H1 (cell line): ENCODE measurements at regions not wholly inside any gene's neighbourhood (a gene's known extent, or its start where the extent isn't known, plus 50 kb on each side); places are given as distances from the start of the nearest gene placed in this dataset.

Source experiments
- ATF2 ChIP-seq: IDR thresholded peaks from 2 replicates; pipeline ENCODE4 v1.6.1; 2012; ENCODE audit warnings: low read length, inconsistent platforms
- CHD2 ChIP-seq: IDR thresholded peaks from 2 replicates; pipeline ENCODE4 v1.6.1; 2012; ENCODE audit warnings: low read length, improper control_type of control experiment
- KDM1A ChIP-seq: fragments of 200-600, 300-600 bp; sonication (generic); IDR thresholded peaks from 2 replicates; pipeline ENCODE4 v1.7.1; 2016; ENCODE audit warnings: mild to moderate bottlenecking, low read length, borderline replicate concordance
- RAD21 ChIP-seq, 2 experiments: IDR thresholded peaks in 1 of 2; conservative IDR thresholded peaks in 1 of 2; 2 replicates each; pipeline ENCODE4 v1.6.1; 2011; ENCODE audit warnings: low read depth in 2 of 2, low read length in 2 of 2, improper control_type of control experiment in 1 of 2, inconsistent platforms in 1 of 2, mild to moderate bottlenecking in 1 of 2, moderate library complexity in 1 of 2
- RXRA ChIP-seq: IDR thresholded peaks from 2 replicates; pipeline ENCODE4 v1.6.1; 2011; ENCODE audit warnings: low read depth, mild to moderate bottlenecking, low read length, moderate library complexity; ENCODE audit not compliant: insufficient read depth
- SIN3A ChIP-seq, 2 experiments: IDR thresholded peaks in 1 of 2; conservative IDR thresholded peaks in 1 of 2; 2 replicates each; pipeline ENCODE4 v1.6.1; 2011 to 2012; ENCODE audit warnings: low read length in 2 of 2, improper control_type of control experiment in 1 of 2, low read depth in 1 of 2, mild to moderate bottlenecking in 1 of 2
- SIX5 ChIP-seq: IDR thresholded peaks from 2 replicates; pipeline ENCODE4 v1.6.1; 2011; ENCODE audit warnings: mild to moderate bottlenecking, low read depth, low read length
- ZNF274 ChIP-seq: IDR thresholded peaks from 2 replicates; pipeline ENCODE4 v1.7.0; 2012; ENCODE audit warnings: low read length, borderline replicate concordance; ENCODE audit errors: extremely low read depth
- TF ChIP-seq, protein P1 (sequence below): fragments of 300-600 bp; sonication (generic); IDR thresholded peaks from 2 replicates; pipeline ENCODE4 v1.7.1; 2012; ENCODE audit warnings: low read length, moderate library complexity, mild to moderate bottlenecking, inconsistent platforms; ENCODE audit not compliant: insufficient replicate concordance

DNA sequence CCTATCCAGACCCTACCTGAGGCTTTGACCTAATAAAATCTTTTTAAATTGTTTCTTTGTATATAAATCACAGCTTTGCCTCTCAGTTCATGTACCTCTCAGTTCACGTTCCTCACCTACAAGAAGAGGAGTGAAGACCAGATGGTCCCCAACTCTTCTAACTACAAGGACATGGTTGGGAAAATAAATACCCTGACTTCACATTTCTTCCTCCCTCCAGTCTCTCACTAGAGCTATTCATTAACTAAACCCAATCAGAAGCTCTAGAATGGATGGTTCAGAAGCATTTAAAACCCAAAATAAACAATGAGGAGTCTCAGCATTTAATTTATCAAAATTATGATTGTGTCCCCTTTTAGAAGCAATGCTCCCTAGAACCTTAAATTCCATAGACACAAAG, 97.3 kb upstream of the AGTR1 start (continued):
- TF ChIP-seq, protein P1, sequence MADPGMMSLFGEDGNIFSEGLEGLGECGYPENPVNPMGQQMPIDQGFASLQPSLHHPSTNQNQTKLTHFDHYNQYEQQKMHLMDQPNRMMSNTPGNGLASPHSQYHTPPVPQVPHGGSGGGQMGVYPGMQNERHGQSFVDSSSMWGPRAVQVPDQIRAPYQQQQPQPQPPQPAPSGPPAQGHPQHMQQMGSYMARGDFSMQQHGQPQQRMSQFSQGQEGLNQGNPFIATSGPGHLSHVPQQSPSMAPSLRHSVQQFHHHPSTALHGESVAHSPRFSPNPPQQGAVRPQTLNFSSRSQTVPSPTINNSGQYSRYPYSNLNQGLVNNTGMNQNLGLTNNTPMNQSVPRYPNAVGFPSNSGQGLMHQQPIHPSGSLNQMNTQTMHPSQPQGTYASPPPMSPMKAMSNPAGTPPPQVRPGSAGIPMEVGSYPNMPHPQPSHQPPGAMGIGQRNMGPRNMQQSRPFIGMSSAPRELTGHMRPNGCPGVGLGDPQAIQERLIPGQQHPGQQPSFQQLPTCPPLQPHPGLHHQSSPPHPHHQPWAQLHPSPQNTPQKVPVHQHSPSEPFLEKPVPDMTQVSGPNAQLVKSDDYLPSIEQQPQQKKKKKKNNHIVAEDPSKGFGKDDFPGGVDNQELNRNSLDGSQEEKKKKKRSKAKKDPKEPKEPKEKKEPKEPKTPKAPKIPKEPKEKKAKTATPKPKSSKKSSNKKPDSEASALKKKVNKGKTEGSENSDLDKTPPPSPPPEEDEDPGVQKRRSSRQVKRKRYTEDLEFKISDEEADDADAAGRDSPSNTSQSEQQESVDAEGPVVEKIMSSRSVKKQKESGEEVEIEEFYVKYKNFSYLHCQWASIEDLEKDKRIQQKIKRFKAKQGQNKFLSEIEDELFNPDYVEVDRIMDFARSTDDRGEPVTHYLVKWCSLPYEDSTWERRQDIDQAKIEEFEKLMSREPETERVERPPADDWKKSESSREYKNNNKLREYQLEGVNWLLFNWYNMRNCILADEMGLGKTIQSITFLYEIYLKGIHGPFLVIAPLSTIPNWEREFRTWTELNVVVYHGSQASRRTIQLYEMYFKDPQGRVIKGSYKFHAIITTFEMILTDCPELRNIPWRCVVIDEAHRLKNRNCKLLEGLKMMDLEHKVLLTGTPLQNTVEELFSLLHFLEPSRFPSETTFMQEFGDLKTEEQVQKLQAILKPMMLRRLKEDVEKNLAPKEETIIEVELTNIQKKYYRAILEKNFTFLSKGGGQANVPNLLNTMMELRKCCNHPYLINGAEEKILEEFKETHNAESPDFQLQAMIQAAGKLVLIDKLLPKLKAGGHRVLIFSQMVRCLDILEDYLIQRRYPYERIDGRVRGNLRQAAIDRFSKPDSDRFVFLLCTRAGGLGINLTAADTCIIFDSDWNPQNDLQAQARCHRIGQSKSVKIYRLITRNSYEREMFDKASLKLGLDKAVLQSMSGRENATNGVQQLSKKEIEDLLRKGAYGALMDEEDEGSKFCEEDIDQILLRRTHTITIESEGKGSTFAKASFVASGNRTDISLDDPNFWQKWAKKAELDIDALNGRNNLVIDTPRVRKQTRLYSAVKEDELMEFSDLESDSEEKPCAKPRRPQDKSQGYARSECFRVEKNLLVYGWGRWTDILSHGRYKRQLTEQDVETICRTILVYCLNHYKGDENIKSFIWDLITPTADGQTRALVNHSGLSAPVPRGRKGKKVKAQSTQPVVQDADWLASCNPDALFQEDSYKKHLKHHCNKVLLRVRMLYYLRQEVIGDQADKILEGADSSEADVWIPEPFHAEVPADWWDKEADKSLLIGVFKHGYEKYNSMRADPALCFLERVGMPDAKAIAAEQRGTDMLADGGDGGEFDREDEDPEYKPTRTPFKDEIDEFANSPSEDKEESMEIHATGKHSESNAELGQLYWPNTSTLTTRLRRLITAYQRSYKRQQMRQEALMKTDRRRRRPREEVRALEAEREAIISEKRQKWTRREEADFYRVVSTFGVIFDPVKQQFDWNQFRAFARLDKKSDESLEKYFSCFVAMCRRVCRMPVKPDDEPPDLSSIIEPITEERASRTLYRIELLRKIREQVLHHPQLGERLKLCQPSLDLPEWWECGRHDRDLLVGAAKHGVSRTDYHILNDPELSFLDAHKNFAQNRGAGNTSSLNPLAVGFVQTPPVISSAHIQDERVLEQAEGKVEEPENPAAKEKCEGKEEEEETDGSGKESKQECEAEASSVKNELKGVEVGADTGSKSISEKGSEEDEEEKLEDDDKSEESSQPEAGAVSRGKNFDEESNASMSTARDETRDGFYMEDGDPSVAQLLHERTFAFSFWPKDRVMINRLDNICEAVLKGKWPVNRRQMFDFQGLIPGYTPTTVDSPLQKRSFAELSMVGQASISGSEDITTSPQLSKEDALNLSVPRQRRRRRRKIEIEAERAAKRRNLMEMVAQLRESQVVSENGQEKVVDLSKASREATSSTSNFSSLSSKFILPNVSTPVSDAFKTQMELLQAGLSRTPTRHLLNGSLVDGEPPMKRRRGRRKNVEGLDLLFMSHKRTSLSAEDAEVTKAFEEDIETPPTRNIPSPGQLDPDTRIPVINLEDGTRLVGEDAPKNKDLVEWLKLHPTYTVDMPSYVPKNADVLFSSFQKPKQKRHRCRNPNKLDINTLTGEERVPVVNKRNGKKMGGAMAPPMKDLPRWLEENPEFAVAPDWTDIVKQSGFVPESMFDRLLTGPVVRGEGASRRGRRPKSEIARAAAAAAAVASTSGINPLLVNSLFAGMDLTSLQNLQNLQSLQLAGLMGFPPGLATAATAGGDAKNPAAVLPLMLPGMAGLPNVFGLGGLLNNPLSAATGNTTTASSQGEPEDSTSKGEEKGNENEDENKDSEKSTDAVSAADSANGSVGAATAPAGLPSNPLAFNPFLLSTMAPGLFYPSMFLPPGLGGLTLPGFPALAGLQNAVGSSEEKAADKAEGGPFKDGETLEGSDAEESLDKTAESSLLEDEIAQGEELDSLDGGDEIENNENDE, result no peak
- TF ChIP-seq CHD2 (no peak), KDM1A (no peak), RAD21 (IDR thresholded peaks at IDR 0.05 in 1 of 2, conservative IDR thresholded peaks at IDR 0.05 in 1 of 2; ENCODE audit: low read depth in 2 of 2, low read length in 2 of 2) (no peak), SIN3A (conservative IDR thresholded peaks at IDR 0.05 in 1 of 2, IDR thresholded peaks at IDR 0.05 in 1 of 2; ENCODE audit: low read depth in 1 of 2, low read length in 2 of 2) (no peak), RXRA (no peak), ATF2 (no peak), ZNF274 (no peak), SIX5 (no peak)
- TF ChIP-seq, all 59 proteins: peak for 0
